ENCODE measurements at regions not wholly inside any gene's neighbourhood (a gene's known extent, or its start where the extent isn't known, plus 50 kb on each side); places are given as distances from the start of the nearest gene placed in this dataset.

DNA sequence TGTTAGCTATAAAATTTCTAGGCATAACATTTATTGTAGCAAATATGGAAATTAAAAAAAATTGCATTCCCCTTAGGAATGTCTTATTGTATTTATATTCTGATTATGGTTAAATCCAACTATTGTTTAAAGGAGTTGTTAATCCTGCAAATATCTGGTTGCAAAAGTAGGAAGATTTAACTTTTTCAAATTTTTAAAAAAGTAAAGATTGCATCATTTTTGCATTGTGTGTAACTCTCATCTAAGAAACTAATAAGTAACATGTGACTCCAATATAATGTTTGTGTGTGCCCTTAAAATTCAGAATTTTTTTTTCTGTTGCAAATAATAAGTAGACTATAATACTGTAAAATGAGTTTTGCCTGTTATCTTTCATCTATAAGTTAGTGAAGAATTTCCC lies 204.1 kb upstream of the DPH6 start:
- Histone ChIP-seq H3K79me1 (ENCODE audit: low read depth, low read length) (no peaks in the 10 kb centered on the region), H3K18ac (ENCODE audit: low read length) (no peak overlapping the region), H4K8ac (ENCODE audit: low read depth, low read length) (no peak overlapping the region), H2BK12ac (ENCODE audit: low read length) (no peak overlapping the region), H2AK5ac (ENCODE audit: low read depth, low read length) (no peak overlapping the region), H3K9me3 (replicated peaks in 1 of 2; ENCODE audit: control insufficient read depth in 2 of 2, insufficient read depth in 1 of 2, low read depth in 1 of 2, low read length in 2 of 2) (no peaks in the 10 kb centered on the region), H3K9ac (ENCODE audit: low read depth, low read length, poor library complexity) (no peak overlapping the region), H3K4me1 (ENCODE audit: control insufficient read depth in 2 of 2, insufficient read depth in 1 of 2, low read depth in 1 of 2, low read length in 2 of 2) (no peaks in the 10 kb centered on the region), H3K4ac (ENCODE audit: low read length) (no peak overlapping the region), H4K91ac (ENCODE audit: low read depth, low read length, poor library complexity) (no peak overlapping the region), H2BK120ac (ENCODE audit: low read depth, low read length) (no peak overlapping the region), H3K23ac (ENCODE audit: low read depth, low read length, poor library complexity) (no peak overlapping the region), H3K4me3 (ENCODE audit: low read length in 2 of 2) (no peak overlapping the region), H2BK15ac (ENCODE audit: low read length) (no peak overlapping the region), H3K27ac (replicated peaks; ENCODE audit: low read length) (no peak overlapping the region), H2BK5ac (ENCODE audit: low read length) (no peak overlapping the region), H3K4me2 (ENCODE audit: insufficient read depth, low read length, poor library complexity, severe bottlenecking) (no peak overlapping the region), H3K36me3 (replicated peaks in 1 of 2; ENCODE audit: control insufficient read depth in 2 of 2, insufficient read depth in 2 of 2, low read length in 2 of 2) (no peaks in the 10 kb centered on the region), H3K14ac (ENCODE audit: low read length) (no peak overlapping the region), H2AFZ (ENCODE audit: low read length) (no peak overlapping the region), H3K27me3 (ENCODE audit: control insufficient read depth in 3 of 3, insufficient read depth in 3 of 3, low read depth in 1 of 3, low read length in 3 of 3) (no peaks in the 10 kb centered on the region)
- DNase-seq (ENCODE audit: low spot score), result no peak

DNA sequence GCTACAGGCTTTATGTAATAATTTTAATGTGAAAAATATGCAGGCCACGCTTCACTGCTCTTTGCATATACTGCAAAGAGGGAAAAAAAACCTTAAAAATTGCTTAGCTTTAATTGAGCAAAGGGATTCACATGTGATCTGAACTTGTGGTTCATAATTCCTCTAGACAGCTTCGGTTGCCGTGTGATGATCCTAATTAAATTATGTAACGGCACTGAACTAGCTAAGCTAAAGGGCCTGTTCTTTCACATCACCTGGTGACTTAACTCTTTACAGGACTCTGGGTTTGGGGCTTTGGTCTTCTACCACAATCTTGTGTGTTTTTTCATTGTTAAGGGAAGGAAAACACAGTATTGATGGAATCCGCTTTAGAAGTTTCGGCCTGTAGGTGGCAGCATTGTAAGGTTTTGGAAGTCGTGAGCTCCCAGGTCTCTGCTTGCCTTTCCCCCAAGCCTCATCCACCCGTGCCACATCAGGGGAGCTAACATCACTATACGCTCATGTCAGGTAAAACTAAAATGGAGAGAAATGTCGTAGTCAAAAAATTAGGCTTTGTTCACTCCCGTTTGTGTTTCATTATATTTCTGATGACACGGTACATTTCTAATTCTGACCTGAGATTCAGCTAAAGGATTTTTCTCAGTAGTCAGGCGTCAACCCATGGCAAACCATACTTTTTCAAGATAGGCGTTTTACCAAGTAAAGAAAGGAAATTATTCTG lies 205.6 kb upstream of the DPH6 start:
- no peak overlapping the region for H3K4me2 ChIP-seq (ENCODE audit: insufficient read depth, low read length, poor library complexity, severe bottlenecking)
- H2BK120ac ChIP-seq (ENCODE audit: low read depth, low read length), result no peak overlapping the region
- no peak overlapping the region for H3K23ac ChIP-seq (ENCODE audit: low read depth, low read length, poor library complexity)
- H3K9ac ChIP-seq (ENCODE audit: low read depth, low read length, poor library complexity), result no peak overlapping the region
- H3K36me3 ChIP-seq (replicated peaks in 1 of 2; ENCODE audit: control insufficient read depth in 2 of 2, insufficient read depth in 2 of 2, low read length in 2 of 2), result no peaks in the 10 kb centered on the region
- H4K8ac ChIP-seq (ENCODE audit: low read depth, low read length), result no peak overlapping the region
- no peak overlapping the region for H3K27ac ChIP-seq (replicated peaks; ENCODE audit: low read length)
- no peaks in the 10 kb centered on the region for H3K27me3 ChIP-seq (ENCODE audit: control insufficient read depth in 3 of 3, insufficient read depth in 3 of 3, low read depth in 1 of 3, low read length in 3 of 3)
- H2BK12ac ChIP-seq (ENCODE audit: low read length), result no peak overlapping the region
- peak overlapping the region; percentile 73 for H2AFZ ChIP-seq (ENCODE audit: low read length)
- H3K79me1 ChIP-seq (ENCODE audit: low read depth, low read length), result no peaks in the 10 kb centered on the region
- no peak overlapping the region for H3K4me3 ChIP-seq (ENCODE audit: low read length in 2 of 2)
- no peaks in the 10 kb centered on the region for H3K4me1 ChIP-seq (ENCODE audit: control insufficient read depth in 2 of 2, insufficient read depth in 1 of 2, low read depth in 1 of 2, low read length in 2 of 2)
- no peak overlapping the region for H2AK5ac ChIP-seq (ENCODE audit: low read depth, low read length)
- no peak overlapping the region for H4K91ac ChIP-seq (ENCODE audit: low read depth, low read length, poor library complexity)
- H2BK15ac ChIP-seq (ENCODE audit: low read length), result no peak overlapping the region
- H2BK5ac ChIP-seq (ENCODE audit: low read length), result no peak overlapping the region
- no peak overlapping the region for H3K18ac ChIP-seq (ENCODE audit: low read length)
- DNase-seq (ENCODE audit: low spot score), result peak; percentile 78
- no peak overlapping the region for H3K14ac ChIP-seq (ENCODE audit: low read length)
- H3K4ac ChIP-seq (ENCODE audit: low read length), result no peak overlapping the region
- no peaks in the 10 kb centered on the region for H3K9me3 ChIP-seq (replicated peaks in 1 of 2; ENCODE audit: control insufficient read depth in 2 of 2, insufficient read depth in 1 of 2, low read depth in 1 of 2, low read length in 2 of 2)
- no CpG with 5 or more reads among the region's 14 CpGs for WGBS, 2 donors (ENCODE audit: extremely low coverage in 2 of 2, insufficient read length in 2 of 2, insufficient replicate concordance in 1 of 2)

DNA sequence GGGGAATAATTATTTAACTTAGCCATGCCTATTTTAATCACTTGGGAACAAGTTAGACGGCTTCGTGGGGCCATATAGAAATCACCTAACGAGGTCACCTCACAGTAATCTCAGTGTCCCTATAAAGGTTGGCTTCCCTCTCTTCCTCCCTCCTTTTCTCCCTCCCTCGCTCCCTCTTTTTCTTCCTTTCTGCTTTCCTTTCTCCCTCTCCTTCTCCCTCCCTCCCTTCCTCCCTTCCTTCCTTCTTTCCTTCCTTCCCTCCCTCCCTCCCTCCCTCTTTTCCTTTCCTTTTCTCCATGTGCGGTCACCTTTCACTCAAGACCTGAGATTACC lies 206.1 kb upstream of the DPH6 start:
- WGBS, 2 donors (ENCODE audit: extremely low coverage in 2 of 2, insufficient read length in 2 of 2, insufficient replicate concordance in 1 of 2), result no CpG with 5 or more reads among the region's 5 CpGs
- Histone ChIP-seq H3K18ac (ENCODE audit: low read length) (no peak overlapping the region), H3K36me3 (replicated peaks in 1 of 2; ENCODE audit: control insufficient read depth in 2 of 2, insufficient read depth in 2 of 2, low read length in 2 of 2) (no peaks in the 10 kb centered on the region), H3K27ac (replicated peaks; ENCODE audit: low read length) (no peak overlapping the region), H3K9me3 (replicated peaks in 1 of 2; ENCODE audit: control insufficient read depth in 2 of 2, insufficient read depth in 1 of 2, low read depth in 1 of 2, low read length in 2 of 2) (no peaks in the 10 kb centered on the region), H2BK12ac (ENCODE audit: low read length) (no peak overlapping the region), H3K4me1 (ENCODE audit: control insufficient read depth in 2 of 2, insufficient read depth in 1 of 2, low read depth in 1 of 2, low read length in 2 of 2) (no peaks in the 10 kb centered on the region), H3K4me2 (ENCODE audit: insufficient read depth, low read length, poor library complexity, severe bottlenecking) (no peak overlapping the region), H3K9ac (ENCODE audit: low read depth, low read length, poor library complexity) (no peak overlapping the region), H3K23ac (ENCODE audit: low read depth, low read length, poor library complexity) (no peak overlapping the region), H3K79me1 (ENCODE audit: low read depth, low read length) (no peaks in the 10 kb centered on the region), H2AK5ac (ENCODE audit: low read depth, low read length) (no peak overlapping the region), H3K27me3 (ENCODE audit: control insufficient read depth in 3 of 3, insufficient read depth in 3 of 3, low read depth in 1 of 3, low read length in 3 of 3) (no peaks in the 10 kb centered on the region), H2BK5ac (ENCODE audit: low read length) (no peak overlapping the region), H4K91ac (ENCODE audit: low read depth, low read length, poor library complexity) (no peak overlapping the region), H3K14ac (ENCODE audit: low read length) (no peak overlapping the region), H2BK15ac (ENCODE audit: low read length) (no peak overlapping the region), H4K8ac (ENCODE audit: low read depth, low read length) (no peak overlapping the region), H2BK120ac (ENCODE audit: low read depth, low read length) (no peak overlapping the region), H2AFZ (ENCODE audit: low read length) (no peak overlapping the region), H3K4me3 (ENCODE audit: low read length in 2 of 2) (no peak overlapping the region), H3K4ac (ENCODE audit: low read length) (no peak overlapping the region)
- DNase-seq (ENCODE audit: low spot score), result no peak

DNA sequence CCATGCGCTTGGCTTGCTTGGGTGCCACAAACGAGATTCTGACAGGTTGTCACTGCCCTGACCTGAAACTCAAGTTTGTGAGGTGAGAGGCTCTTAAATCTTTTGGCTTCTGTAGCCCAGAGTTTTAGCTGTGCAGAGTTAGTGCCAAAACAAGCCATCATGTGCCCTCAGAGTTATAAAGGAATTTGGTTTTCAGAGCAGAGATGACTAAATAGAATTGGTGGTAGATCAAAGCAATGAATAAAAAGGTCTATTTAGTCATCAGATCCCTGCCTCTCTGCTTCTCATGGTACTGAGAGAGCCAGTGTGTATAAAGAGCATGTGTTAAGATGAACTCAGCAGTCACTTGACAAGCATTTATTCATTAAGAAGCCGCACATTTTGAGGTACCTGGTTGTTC lies 207.5 kb upstream of the DPH6 start:
- Histone ChIP-seq H3K4ac (ENCODE audit: low read length) (no peak overlapping the region), H2BK5ac (ENCODE audit: low read length) (no peak overlapping the region), H3K27ac (replicated peaks; ENCODE audit: low read length) (no peak overlapping the region), H3K9me3 (replicated peaks in 1 of 2; ENCODE audit: control insufficient read depth in 2 of 2, insufficient read depth in 1 of 2, low read depth in 1 of 2, low read length in 2 of 2) (no peaks in the 10 kb centered on the region), H4K91ac (ENCODE audit: low read depth, low read length, poor library complexity) (no peak overlapping the region), H3K14ac (ENCODE audit: low read length) (no peak overlapping the region), H2BK15ac (ENCODE audit: low read length) (no peak overlapping the region), H3K18ac (ENCODE audit: low read length) (no peak overlapping the region), H2AFZ (ENCODE audit: low read length) (no peak overlapping the region), H2BK12ac (ENCODE audit: low read length) (no peak overlapping the region), H3K4me3 (ENCODE audit: low read length in 2 of 2) (no peak overlapping the region), H3K23ac (ENCODE audit: low read depth, low read length, poor library complexity) (no peak overlapping the region), H3K27me3 (ENCODE audit: control insufficient read depth in 3 of 3, insufficient read depth in 3 of 3, low read depth in 1 of 3, low read length in 3 of 3) (no peaks in the 10 kb centered on the region), H3K79me1 (ENCODE audit: low read depth, low read length) (no peaks in the 10 kb centered on the region), H2AK5ac (ENCODE audit: low read depth, low read length) (no peak overlapping the region), H3K4me1 (ENCODE audit: control insufficient read depth in 2 of 2, insufficient read depth in 1 of 2, low read depth in 1 of 2, low read length in 2 of 2) (no peaks in the 10 kb centered on the region), H4K8ac (ENCODE audit: low read depth, low read length) (no peak overlapping the region), H3K9ac (ENCODE audit: low read depth, low read length, poor library complexity) (no peak overlapping the region), H2BK120ac (ENCODE audit: low read depth, low read length) (no peak overlapping the region), H3K36me3 (replicated peaks in 1 of 2; ENCODE audit: control insufficient read depth in 2 of 2, insufficient read depth in 2 of 2, low read length in 2 of 2) (no peaks in the 10 kb centered on the region), H3K4me2 (ENCODE audit: insufficient read depth, low read length, poor library complexity, severe bottlenecking) (no peak overlapping the region)
- no peak for DNase-seq (ENCODE audit: low spot score)
- no CpG with 5 or more reads among the region's 3 CpGs for WGBS, 2 donors (ENCODE audit: extremely low coverage in 2 of 2, insufficient read length in 2 of 2, insufficient replicate concordance in 1 of 2)
